Left ventricle myocardium inferior (tissue), 1 donor: ENCODE measurements at regions not wholly inside any gene's neighbourhood (a gene's known extent, or its start where the extent isn't known, plus 50 kb on each side); places are given as distances from the start of the nearest gene placed in this dataset.

Source experiments
- DNase-seq: peaks from one replicate; pipeline ENCODE4 v3.0.0-alpha.2; 2020
- H3K27ac ChIP-seq: fragments of 200-600 bp; replicated peaks from 2 replicates; pipeline ENCODE4 v1.8.0; 2021
- H3K27me3 ChIP-seq: fragments of 200-600 bp; 2 replicates; pipeline ENCODE4 v1.8.0; 2021; ENCODE audit warnings: low read depth
- H3K36me3 ChIP-seq: fragments of 200-600 bp; 2 replicates; pipeline ENCODE4 v1.8.0; 2021
- H3K4me1 ChIP-seq: fragments of 200-600 bp; 2 replicates; pipeline ENCODE4 v1.8.0; 2021
- H3K4me3 ChIP-seq: fragments of 200-600 bp; 2 replicates; pipeline ENCODE4 v1.8.0; 2021; ENCODE audit warnings: mild to moderate bottlenecking, moderate library complexity
- H3K9me3 ChIP-seq: fragments of 200-600 bp; replicated peaks from 2 replicates; pipeline ENCODE4 v1.8.0; 2021
- CTCF ChIP-seq: fragments of 200-600 bp; IDR thresholded peaks from 2 replicates; pipeline ENCODE4 v1.8.0; 2021; ENCODE audit warnings: antibody characterized with exemption, mild to moderate bottlenecking, borderline replicate concordance
- intact Hi-C: fragments of 100-400 bp; cut with micrococcal nuclease; formaldehyde crosslinking; loops from one replicate; pipeline ENCODE4 v1.11.0; 2022
- donor health status: DM: no; HTN: yes; CAD: no; lungs with severe emphysema.

GRCh38 chr12:28869197-28869596, 279.9 kb upstream of the FAR2 start:
- Histone ChIP-seq H3K4me3 (no peak overlapping the region), H3K27ac (no peak overlapping the region), H3K4me1 (peaks cover 11% of the 10 kb centered on the region), H3K27me3 (no peaks in the 10 kb centered on the region), H3K9me3 (no peaks in the 10 kb centered on the region), H3K36me3 (no peaks in the 10 kb centered on the region)
- intact Hi-C loops, result no loop called here
- TF ChIP-seq CTCF, result no peak
- DNase-seq, result no peak

GRCh38 chr12:28870839-28871440, 278.1 kb upstream of the FAR2 start:
- no peaks in the 10 kb centered on the region for H3K36me3 ChIP-seq
- no peak for DNase-seq
- TF ChIP-seq CTCF, result no peak
- intact Hi-C loops, result no loop called here
- H3K4me1 ChIP-seq, result peaks cover 11% of the 10 kb centered on the region
- no peak overlapping the region for H3K4me3 ChIP-seq
- no peak overlapping the region for H3K27ac ChIP-seq
- no peaks in the 10 kb centered on the region for H3K9me3 ChIP-seq
- no peaks in the 10 kb centered on the region for H3K27me3 ChIP-seq

GRCh38 chr12:28872654-28873268, 276.3 kb upstream of the FAR2 start:
- Histone ChIP-seq H3K4me3 (no peak overlapping the region), H3K9me3 (no peaks in the 10 kb centered on the region), H3K4me1 (peaks cover 8% of the 10 kb centered on the region), H3K36me3 (no peaks in the 10 kb centered on the region), H3K27me3 (peaks cover 9% of the 10 kb centered on the region), H3K27ac (no peak overlapping the region)
- no peak for DNase-seq
- intact Hi-C loops, result no loop called here
- TF ChIP-seq CTCF, result peak; percentile 76

GRCh38 chr12:28874758-28875157, 274.3 kb upstream of the FAR2 start:
- intact Hi-C loops, result no loop called here
- no peaks in the 10 kb centered on the region for H3K9me3 ChIP-seq
- no peak for DNase-seq
- TF ChIP-seq CTCF, result no peak
- H3K4me3 ChIP-seq, result no peak overlapping the region
- peaks cover 8% of the 10 kb centered on the region for H3K4me1 ChIP-seq
- peaks cover 18% of the 10 kb centered on the region for H3K27me3 ChIP-seq
- no peak overlapping the region for H3K27ac ChIP-seq
- no peaks in the 10 kb centered on the region for H3K36me3 ChIP-seq

- no peaks in the 10 kb centered on the region for H3K36me3 ChIP-seq
- H3K4me1 ChIP-seq, result peaks cover 8% of the 10 kb centered on the region
- H3K27me3 ChIP-seq, result peaks cover 18% of the 10 kb centered on the region
- no peak overlapping the region for H3K27ac ChIP-seq
- H3K9me3 ChIP-seq, result no peaks in the 10 kb centered on the region
- DNase-seq, result no peak
- no peak overlapping the region for H3K4me3 ChIP-seq
- no peak for TF ChIP-seq CTCF
- intact Hi-C loops, result no loop called here
These were observed 272.8 kb upstream of the FAR2 start for GRCh38 chr12:28876196-28876798.
